ENCODE measurements at regions not wholly inside any gene's neighbourhood (a gene's known extent, or its start where the extent isn't known, plus 50 kb on each side); places are given as distances from the start of the nearest gene placed in this dataset.

DNA sequence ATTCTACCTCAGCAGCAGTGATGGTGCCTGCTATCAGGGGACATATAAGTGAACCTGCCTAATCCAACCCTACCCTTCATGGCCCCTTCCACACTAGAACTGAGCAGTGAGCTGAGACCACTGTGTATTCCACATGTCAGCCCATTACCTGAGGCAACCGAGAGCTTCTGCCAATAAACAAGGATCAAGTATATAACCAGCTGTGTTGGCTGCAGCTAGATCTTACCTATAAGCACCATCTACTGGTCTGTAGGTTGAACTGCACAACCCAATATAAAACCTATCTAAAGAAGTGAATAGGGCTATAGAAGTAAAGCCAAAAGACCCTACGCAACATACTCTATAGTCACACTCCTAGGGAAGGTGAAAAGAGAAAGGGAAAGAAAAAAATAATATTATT lies 376.9 kb downstream of the HHIPL2 start:
- no peak for DNase-seq (ENCODE audit: low read depth)

DNA sequence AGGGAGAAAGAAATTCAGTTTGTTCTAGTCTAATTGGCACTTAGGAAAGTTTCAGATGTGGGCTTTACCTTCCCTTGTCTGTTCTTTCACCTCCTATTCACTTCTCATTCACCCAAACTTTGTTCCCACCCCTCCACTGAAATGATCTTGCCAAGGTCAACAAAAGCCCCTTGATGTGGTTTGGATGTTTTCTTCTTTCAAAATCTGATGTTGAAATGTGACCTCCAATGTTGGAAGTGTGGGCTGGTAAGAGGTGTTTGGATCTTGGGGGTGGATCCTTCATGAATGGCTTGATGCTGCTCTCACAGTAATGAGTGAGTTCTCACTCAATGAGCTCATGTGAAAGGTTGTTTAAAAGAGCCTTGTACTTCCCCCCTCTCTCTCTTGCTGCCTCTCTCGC lies 379.3 kb downstream of the HHIPL2 start:
- no peak for DNase-seq (ENCODE audit: low read depth)

DNA sequence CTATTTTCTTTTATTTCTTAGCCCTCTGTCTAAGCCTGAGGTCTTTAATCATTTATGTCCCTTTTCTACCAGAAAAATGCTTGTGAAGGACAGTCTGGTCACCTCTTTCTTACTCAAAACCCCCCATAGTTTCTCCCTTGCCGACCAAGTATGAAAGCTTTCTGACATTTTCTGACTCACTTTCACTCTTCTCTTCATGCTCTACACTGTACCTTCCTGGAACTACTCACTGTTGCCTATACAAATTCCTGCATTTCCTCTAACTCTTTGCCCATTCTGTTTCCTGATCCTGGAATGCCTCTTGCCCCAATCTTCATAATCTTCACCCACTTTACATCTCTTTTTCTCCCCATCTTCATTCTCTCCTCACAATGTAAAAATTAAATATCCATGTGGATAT lies 380.0 kb downstream of the HHIPL2 start:
- no peak for DNase-seq (ENCODE audit: low read depth)

DNA sequence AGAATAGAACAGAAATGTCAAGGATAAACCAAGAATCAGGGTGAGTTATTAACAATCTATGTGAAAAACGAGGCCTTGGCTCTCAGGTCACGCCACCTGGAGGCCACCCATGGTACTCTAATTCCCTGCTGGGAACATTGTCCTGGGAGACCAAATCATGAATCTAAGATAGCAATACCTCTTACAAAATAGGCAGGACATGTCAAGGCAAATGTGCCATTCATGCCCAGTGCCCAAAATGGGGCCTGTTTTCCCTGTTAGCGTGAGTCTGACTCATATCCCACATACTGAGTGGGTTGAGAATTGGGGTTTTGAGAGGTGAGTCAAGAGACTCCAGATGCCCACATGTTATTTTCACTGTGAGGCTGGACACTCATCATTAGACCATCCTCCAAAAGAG lies 380.8 kb downstream of the HHIPL2 start:
- DNase-seq (ENCODE audit: low read depth), result no peak

DNA sequence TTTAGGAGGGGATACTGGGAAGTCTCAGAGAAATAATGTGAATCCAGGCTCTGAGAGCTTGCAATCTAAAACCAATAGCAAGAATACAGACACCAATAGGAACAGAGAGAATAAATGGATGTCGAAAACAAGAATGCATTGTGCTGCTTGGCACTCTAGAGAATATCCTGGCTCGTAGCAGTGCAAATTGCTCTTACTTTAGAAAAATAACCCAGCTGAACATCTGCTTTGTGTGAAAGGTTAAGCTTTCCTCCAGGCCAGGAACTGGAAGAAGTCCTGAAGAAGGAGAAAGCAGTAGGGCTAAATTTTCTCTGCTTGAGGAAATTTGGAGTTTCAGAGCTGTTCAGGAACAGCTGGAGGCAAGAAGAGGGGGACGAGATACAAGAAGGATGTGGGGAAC lies 382.3 kb downstream of the HHIPL2 start:
- DNase-seq (ENCODE audit: low read depth), result no peak

DNA sequence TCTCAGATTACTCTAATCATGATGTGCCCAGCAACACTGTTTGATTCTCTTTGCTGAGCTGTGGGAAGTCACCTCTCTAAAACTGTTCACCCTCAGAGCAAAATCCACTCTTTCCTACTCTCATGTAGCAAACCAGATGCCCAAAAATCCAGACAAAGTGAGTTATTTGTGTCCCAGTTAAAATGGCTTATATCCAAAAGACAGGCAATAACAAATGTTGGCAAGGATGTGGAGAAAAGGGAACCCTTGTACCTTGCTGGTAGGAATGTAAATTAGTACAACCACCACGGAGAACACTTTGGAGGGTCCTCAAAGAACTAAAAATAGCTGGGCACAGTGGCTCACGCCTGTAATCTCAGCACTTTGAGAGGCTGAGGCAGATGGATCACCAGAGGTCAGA lies 384.0 kb downstream of the HHIPL2 start:
- no peak for DNase-seq (ENCODE audit: low read depth)

DNA sequence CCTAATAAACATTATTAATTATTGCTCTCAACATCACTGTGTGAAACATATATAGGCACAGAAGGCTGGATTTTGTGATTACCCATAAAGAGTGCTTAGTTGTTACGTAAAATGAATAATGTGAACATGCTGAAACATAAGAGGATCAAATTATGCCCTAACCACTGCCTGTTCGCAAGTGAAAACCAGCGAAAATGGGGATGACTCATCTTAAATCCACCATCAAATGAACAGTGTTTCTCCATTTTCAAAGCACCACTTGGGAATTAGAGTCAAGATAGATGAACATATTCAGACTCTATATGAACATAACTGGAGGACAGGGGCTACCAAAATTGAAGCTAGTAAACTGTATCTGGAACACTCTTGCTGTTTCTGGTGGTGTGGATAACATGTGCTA lies 386.2 kb downstream of the HHIPL2 start:
- DNase-seq (ENCODE audit: low read depth), result no peak

DNA sequence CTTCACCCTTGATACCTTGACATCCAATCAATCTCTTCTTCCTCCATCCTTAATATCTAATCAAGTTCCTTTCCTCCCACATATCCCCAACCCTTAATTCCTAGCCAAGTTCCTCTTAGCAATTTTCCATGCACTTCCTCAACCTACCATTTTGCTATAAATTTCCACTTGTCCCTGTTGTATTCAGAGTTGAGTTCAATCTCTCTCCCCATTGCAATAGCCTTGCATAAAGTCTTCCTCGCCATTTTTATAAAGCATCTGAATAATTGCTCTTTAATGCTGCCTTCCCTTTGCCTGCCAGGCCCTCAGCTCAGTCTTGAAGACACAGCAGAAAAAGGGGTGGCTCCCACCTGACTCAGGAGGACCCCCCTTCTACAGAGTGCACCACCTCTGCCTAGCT lies 390.3 kb downstream of the HHIPL2 start:
- no peak for DNase-seq (ENCODE audit: low read depth)

DNA sequence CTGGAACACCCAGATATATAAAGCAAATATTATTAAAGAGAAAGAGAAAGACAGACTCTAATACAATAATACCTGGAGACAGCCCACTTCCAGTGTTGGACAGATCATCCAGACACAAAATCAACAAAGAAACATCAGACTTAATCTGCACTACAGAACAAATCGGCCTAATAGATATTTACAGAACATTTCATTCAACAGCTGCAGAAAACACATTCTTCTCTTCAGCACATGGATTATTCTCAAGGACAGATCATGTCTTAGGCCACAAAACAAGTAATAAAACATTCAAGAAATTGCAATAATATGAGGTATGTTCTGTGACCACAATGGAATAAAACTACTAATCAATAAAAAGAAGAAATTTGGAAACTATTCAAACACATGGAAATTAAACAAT lies 398.3 kb upstream of the DUSP10 start:
- DNase-seq (ENCODE audit: low read depth), result no peak

DNA sequence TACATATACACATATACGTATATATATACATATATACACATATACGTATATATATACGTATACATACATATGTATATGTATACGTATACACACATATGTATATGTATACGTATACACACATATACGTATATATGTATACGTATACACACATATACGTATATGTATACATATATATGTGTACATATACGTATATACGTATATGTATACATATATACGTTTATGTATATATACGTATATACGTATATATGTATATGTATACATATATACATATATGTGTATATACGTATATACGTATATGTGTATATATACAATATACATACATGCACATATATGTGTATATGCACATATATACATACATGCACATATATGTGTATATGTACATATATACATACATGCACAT lies 396.2 kb upstream of the DUSP10 start:
- DNase-seq (ENCODE audit: low read depth), result no peak

DNA sequence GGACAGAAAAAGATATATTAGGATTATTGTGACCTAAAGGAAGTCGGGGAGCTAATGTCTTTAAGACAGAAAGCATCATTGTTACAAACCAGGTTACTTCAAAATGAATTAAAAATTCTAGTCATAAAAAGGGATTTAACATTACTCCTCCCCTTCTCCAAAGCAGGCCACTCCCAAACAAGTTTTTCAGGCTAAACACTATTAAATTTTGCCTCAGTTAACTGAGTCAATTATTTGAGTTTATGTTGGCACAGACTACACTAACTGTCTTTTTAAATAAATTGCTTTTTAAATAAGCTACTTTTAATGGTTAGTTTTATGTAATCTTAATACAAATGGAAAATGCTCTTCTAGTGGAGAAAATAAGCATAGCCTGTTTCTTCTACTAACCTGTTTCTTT lies 395.0 kb upstream of the DUSP10 start:
- no peak for DNase-seq (ENCODE audit: low read depth)

DNA sequence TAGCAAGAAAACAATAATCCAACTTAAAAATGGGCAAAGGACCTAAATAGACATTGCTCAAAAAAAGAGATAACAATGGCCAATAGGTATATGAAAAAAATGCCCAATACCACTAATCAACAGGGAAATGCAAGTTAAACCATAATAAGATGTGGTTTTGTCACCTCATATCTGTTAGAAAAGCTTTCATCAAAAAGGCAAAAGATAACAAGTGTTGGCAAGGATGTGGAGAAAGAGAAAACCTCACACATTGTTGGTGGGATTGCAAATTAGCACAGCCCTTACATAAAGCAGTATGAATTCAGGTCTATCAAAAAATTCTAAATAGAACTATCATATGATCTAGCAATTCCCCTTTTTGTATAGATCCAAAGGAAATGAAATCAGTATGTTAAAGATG lies 387.2 kb upstream of the DUSP10 start:
- DNase-seq (ENCODE audit: low read depth), result no peak

DNA sequence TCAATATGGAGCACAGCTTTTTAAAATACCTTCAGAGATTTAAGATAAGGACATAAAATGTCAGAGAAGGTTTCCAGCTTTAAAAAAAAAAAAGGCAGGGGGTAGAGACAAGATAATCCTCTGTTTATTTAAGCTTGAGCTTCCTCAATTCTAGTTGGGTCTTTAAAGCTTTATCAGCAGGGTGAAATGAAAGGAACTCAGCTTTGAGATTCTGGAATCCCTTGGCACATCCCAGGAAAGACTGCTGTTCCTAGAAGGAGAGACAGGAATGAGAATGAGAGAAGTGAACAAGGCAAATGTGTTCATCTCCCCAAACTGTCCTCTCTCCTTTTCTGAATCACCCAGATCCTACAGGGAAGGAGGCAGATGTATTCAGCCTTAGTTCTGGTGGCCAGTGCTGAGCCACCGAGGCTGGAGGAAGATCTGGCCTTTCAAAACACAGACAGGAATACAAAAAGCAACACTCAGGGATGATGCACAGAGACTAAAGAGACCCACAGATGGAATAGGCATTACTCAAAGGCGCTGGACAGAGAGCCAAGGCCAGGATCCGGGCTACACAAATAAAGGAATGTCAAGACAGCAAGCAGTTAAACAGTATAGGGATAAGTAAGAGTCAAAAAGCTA lies 385.8 kb upstream of the DUSP10 start:
- no peak for DNase-seq (ENCODE audit: low read depth)

DNA sequence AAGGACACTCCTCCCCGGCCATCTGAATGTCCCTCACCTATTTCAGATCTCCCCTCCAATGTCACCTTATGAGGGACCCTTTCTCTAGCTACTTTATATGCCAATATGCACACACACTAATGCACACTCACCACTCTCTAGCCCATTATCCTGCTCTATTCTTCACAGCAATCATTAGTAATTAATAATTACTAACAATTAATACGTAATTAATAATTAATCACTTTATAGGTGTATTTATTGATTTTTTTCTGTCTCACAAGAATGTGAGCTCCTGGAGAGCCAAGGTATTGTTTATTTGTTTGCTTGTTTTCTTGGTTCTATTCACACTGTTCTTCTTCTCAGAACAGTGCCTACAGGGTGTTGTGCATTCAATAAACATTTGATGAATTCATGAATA lies 385.2 kb upstream of the DUSP10 start:
- DNase-seq (ENCODE audit: low read depth), result no peak

DNA sequence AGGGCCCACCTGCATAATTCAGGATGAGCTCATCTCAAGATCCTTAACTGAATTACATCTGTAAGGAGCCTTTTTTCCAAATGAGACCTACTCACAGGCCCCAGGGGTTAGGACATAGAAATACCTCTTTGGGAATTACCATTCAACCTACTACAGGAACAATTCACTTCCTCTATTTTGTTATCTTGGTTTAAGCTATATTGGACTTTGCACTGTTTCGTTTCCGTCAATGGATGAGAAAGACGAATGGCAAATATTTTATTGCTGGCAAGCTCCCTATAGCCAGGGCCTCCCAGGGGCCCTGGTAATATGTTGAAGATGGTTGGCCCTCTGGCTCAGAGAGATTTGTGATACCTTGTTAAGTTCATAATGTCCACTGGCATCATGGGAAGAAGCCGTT lies 384.2 kb upstream of the DUSP10 start:
- DNase-seq (ENCODE audit: low read depth), result no peak

DNA sequence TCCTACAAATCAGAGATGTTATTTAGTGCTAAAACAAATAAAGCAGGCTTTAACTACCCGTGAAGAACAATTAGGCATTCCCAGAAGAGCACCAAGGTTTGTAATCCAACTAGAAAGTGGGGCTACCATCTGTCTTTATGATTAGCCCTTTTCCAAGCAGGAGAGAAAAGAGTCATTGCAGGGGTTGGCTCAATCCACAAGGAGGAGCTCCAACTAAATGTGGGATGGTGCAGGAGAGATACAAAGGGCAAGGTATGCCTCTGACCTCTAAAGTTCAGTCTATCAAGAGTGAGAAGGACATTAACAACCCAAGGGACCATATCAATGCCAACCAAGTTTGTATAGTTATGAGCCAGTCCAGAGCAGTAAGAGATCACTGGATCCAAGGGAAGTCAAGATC lies 382.7 kb upstream of the DUSP10 start:
- DNase-seq (ENCODE audit: low read depth), result no peak

DNA sequence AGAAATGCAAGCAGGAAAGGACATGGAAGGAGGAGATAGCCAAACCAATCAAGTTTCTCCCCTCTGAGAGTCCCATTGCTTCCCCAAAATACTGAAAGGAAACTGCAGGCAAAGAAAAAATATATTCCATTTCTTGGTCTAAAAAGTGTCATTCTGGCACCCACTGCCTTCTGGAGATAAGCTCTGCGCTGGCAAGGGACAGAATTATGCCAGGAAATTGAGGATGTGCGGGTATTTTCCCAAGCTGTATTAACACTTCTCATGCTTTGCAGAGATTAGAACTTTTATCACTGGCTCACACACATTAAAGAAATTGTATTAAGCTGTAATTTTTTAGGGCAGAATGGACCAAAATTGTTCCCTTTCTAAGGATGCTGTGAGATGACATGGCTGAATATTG lies 381.2 kb upstream of the DUSP10 start:
- DNase-seq (ENCODE audit: low read depth), result no peak

DNA sequence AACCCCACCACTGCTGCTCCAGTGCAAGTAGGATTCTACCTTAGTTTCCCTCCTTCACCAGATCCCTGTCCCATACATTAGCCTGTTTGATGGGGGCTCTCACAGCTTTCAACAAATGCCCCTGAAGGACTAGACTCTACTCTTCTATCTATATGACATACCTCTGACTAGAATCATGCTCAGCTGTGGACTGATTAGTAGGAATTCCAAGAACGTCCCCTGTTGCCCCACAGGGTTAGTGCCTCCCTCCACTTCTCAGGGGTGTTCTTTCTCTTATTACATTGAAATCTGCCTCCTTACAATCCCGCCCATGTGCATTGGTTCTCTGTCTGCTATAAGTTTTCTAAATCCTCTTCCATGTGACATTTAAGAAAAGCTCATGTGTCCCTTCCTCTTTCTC lies 375.9 kb upstream of the DUSP10 start:
- no peak for DNase-seq (ENCODE audit: low read depth)

DNA sequence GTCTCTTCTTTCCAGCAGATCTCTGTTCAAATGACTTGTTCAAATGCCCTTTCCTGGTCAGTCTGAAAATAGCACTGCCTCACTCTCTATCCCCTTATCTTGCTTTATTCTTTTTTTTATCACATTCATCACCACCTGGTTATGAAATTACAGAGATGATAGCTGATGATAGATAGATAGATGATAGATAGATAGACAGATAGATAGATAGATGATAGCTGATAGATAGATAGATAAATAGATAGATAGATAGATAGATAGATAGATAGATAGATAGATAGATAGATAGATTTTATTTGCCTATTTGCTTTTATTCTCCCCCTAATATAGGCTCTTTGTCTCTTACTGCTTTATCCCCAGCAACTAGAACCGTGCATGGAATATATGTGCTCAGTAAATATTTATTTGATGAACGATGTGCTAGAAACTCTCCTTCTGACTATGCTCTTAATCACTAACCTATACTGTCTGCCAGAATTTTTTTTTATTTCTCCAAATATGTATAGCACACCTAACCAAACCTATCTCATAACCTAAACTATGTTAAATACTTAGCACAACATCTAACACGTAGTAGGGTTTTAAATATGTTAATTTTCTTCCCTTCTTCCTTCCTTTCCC lies 372.8 kb upstream of the DUSP10 start:
- no peak for DNase-seq (ENCODE audit: low read depth)

DNA sequence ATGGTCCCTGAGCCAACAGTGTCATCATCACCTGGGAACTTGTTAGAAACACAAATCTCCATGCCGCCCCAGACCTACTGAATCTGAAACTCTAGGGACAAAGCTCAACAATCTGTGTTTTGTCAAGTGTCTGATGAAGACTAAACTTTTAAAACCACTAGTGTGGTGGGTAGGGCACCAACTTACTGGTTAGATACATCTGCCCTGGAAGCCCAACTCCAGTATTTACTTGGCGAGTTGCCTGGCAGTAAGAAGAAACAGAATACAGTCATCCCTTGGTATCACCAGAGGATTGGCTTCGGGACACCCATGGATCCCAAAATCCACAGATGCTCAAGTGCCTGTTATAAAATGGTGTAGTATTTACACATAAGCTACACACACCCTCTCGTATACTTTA lies 367.9 kb upstream of the DUSP10 start:
- DNase-seq (ENCODE audit: low read depth), result no peak

DNA sequence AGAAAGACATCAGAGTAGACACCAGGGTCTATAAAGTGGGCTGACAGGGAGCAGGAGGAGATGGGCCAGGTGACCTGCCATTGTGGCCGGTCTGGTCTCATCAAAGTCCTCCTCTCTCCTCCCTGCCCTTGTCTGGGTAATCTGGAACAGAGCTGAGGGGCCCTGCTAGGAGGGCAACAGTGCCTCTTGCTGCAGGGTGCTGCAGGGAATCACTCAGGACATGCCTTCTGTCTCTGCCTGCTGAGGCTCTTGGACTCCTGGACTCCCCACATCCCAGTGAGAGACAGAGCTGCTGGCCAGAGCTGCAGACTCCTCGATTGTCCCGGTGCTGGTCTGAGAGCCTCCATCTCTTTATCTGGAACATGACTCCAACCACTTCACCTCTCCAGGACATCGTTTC lies 366.1 kb upstream of the DUSP10 start:
- DNase-seq (ENCODE audit: low read depth), result no peak

DNA sequence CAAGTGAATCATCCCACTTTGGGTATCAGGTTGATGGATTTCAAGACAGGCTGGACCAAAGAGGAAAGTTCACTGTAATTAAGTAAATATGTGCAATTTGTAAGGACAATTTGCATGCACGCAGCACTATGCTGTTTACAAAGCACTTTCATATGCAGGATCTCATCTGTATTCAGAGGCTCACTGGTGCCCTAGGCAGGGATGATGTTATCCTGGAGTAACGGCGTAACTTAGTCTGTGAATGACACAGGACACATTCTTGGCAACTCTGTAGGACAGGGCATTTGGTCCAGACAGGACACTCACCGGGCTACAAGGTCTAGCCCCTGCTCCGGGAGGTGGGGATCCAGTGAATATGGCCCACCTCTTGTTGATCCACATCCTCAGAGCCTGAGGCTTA lies 365.4 kb upstream of the DUSP10 start:
- DNase-seq (ENCODE audit: low read depth), result no peak

DNA sequence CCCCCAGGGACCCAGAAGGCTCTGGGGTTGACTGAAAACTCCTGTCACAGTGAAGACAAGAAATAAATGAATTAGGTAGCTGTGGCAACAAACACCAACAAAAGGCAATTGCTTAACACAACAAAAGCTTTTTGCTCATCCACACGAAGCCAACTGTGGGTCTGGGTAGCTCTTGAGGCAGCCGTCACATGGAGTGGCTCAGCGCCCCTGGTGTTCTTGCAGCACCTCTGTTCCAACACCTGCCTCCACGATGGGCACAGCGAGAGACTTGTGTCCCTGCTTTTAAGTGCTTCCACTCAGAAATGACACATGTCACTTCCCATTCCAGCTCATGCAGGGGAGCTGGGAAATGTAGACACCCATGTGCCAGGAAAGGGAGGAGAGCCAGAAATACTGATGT lies 364.5 kb upstream of the DUSP10 start:
- no peak for DNase-seq (ENCODE audit: low read depth)

DNA sequence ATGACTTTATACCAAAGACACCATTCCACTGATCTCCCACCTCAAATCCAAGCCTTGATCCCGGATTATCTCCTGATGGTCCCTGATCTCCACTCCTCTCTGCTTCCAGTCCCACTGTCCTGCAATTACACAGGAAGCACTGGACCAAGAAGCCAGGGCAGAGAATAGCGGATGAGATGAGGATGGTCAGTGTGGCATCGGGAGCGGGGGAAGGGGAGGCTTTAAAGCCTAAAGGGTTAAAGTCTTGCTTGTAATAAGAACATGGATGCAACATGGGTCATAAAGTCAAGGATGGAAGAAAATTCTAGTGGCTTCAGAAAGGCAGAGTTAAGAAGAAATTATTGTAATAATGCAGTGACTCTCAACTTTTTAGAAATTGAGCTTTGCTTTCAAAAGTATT lies 364.0 kb upstream of the DUSP10 start:
- DNase-seq (ENCODE audit: low read depth), result no peak

DNA sequence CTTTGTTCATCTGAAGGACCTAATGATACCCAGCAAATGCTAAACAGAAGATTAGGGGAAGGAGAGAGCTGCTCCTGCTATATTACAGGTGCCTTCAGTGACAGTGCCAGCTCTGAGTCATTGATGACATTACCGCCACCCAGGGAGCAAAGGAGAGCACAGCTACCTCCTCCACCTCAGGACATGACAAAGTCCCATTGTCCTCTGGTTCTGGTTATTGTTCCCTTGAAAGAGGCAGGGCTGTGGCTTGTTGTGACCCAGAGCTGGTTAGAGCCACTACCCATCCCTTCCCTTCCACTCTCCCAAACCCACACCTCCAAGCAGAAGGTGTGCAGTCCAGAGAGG lies 363.5 kb upstream of the DUSP10 start:
- no peak for DNase-seq (ENCODE audit: low read depth)

Measured in activated T-helper 9 cell treated with anti-CD3 and anti-CD28 coated beads, Interleukin-2, amount 50 U/mL, for 16 hours (primary cell).